MM.1S (cell line): ENCODE measurements at regions not wholly inside any gene's neighbourhood (a gene's known extent, or its start where the extent isn't known, plus 50 kb on each side); places are given as distances from the start of the nearest gene placed in this dataset.

ENCODE experiments used
- EZH2 ChIP-seq: fragments of 300-600 bp; sonication (generic); optimal IDR thresholded peaks from 2 replicates; pipeline ENCODE3; 2017; ENCODE audit warnings: low read depth, mild to moderate bottlenecking, antibody characterized with exemption, low read length, mixed read lengths
- EZH2phosphoT487 ChIP-seq: fragments of 300-600 bp; sonication (generic); IDR thresholded peaks from 2 replicates; pipeline ENCODE4 v1.6.1; 2018; ENCODE audit warnings: antibody characterized with exemption, low read length
- TF ChIP-seq, protein P1 (sequence below): fragments of 300-600 bp; sonication (generic); IDR thresholded peaks from 2 replicates; pipeline ENCODE4 v1.5.1; 2016; ENCODE audit warnings: antibody characterized with exemption, low read length, mixed read lengths

DNA sequence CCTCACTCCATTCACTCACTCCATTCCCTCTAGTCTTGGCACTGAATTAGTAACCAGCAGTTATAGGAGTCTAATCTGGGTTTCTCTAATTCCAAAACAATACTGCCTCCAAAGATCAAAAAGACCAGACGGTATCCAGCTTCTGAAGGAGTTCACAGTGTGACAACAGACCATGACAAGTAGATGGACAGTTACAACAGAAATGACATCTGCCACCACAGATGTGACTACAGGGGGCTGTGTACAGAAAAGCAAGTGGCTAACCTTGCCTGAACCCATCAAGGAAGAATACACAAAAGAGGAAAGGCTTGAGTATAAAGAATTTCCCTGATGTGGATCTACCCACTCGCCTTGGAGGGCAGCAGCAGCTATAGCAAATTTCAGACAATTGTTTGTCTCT, 112.4 kb downstream of the ACTL7B start:
- no peak for TF ChIP-seq EZH2phosphoT487
- TF ChIP-seq, protein P1, sequence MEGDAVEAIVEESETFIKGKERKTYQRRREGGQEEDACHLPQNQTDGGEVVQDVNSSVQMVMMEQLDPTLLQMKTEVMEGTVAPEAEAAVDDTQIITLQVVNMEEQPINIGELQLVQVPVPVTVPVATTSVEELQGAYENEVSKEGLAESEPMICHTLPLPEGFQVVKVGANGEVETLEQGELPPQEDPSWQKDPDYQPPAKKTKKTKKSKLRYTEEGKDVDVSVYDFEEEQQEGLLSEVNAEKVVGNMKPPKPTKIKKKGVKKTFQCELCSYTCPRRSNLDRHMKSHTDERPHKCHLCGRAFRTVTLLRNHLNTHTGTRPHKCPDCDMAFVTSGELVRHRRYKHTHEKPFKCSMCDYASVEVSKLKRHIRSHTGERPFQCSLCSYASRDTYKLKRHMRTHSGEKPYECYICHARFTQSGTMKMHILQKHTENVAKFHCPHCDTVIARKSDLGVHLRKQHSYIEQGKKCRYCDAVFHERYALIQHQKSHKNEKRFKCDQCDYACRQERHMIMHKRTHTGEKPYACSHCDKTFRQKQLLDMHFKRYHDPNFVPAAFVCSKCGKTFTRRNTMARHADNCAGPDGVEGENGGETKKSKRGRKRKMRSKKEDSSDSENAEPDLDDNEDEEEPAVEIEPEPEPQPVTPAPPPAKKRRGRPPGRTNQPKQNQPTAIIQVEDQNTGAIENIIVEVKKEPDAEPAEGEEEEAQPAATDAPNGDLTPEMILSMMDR = no peak
- TF ChIP-seq EZH2 = no peak
